DOHH2 (cell line): ENCODE measurements at regions not wholly inside any gene's neighbourhood (a gene's known extent, or its start where the extent isn't known, plus 50 kb on each side); places are given as distances from the start of the nearest gene placed in this dataset.

Source experiments
- EZH2phosphoT487 ChIP-seq: fragments of 200-600 bp; sonication (generic); IDR thresholded peaks from 2 replicates; pipeline ENCODE4 v1.6.1; 2017; ENCODE audit warnings: borderline replicate concordance, mild to moderate bottlenecking, antibody characterized with exemption, low read length, moderate library complexity, mixed read lengths
- TF ChIP-seq, protein P1 (sequence below): fragments of 200-600 bp; sonication (generic); IDR thresholded peaks from one replicate; pipeline ENCODE4 v1.5.1; 2014; ENCODE audit warnings: antibody characterized with exemption, mild to moderate bottlenecking, low read depth, low read length; ENCODE audit not compliant: poor library complexity, severe bottlenecking

DNA sequence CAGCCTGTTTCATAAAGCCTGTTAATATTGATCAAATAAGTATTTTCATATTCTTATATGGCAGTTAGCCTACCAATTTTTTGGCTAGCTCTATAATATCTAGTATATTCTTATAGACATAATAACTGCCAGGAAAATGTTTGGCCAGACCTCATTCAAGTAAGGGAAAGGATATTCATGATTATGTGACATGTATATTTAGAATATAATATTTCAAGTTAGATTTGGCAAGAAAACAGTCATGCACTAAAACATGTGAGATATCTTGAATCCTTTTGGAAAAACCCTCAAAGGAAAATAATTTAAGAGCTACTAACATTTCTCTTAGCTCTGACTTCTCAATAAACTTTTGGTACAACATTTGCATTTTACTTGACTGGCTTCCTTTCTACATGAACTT is 694.1 kb downstream of the PLCL1 start:
- TF ChIP-seq, protein P1, sequence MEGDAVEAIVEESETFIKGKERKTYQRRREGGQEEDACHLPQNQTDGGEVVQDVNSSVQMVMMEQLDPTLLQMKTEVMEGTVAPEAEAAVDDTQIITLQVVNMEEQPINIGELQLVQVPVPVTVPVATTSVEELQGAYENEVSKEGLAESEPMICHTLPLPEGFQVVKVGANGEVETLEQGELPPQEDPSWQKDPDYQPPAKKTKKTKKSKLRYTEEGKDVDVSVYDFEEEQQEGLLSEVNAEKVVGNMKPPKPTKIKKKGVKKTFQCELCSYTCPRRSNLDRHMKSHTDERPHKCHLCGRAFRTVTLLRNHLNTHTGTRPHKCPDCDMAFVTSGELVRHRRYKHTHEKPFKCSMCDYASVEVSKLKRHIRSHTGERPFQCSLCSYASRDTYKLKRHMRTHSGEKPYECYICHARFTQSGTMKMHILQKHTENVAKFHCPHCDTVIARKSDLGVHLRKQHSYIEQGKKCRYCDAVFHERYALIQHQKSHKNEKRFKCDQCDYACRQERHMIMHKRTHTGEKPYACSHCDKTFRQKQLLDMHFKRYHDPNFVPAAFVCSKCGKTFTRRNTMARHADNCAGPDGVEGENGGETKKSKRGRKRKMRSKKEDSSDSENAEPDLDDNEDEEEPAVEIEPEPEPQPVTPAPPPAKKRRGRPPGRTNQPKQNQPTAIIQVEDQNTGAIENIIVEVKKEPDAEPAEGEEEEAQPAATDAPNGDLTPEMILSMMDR, result no peak
- TF ChIP-seq EZH2phosphoT487, result no peak
